ENCODE measurements at regions not wholly inside any gene's neighbourhood (a gene's known extent, or its start where the extent isn't known, plus 50 kb on each side); places are given as distances from the start of the nearest gene placed in this dataset.

GRCh38 chr2:150976604-150977003 is 285.1 kb downstream of the RBM43 start:
- TF ChIP-seq CTCF (IDR thresholded peaks at IDR 0.05; ENCODE audit: low read length) (no peak), EZH2 (IDR thresholded peaks at IDR 0.05; ENCODE audit: borderline replicate concordance, low read length) (no peak)
